PFSK-1 (cell line): ENCODE measurements at regions not wholly inside any gene's neighbourhood (a gene's known extent, or its start where the extent isn't known, plus 50 kb on each side); places are given as distances from the start of the nearest gene placed in this dataset.

ENCODE experiments used
- REST ChIP-seq, 2 experiments: IDR thresholded peaks; 2 replicates each; pipeline versions ENCODE4 v1.6.1 to v1.8.0; 2011 to 2012; ENCODE audit warnings: low read depth in 2 of 2, low read length in 2 of 2, control low read depth in 1 of 2, inconsistent platforms in 1 of 2, mild to moderate bottlenecking in 1 of 2, moderate library complexity in 1 of 2; ENCODE audit not compliant: insufficient read depth in 1 of 2
- TAF1 ChIP-seq: IDR thresholded peaks from 2 replicates; pipeline ENCODE4 v1.6.1; 2012; ENCODE audit warnings: low read length, control low read depth, borderline replicate concordance; ENCODE audit not compliant: insufficient read depth

- TF ChIP-seq REST (IDR thresholded peaks at IDR 0.05; ENCODE audit: insufficient read depth in 1 of 2, low read depth in 2 of 2, low read length in 2 of 2) (no peak), TAF1 (no peak)
Observed at GRCh38 chr1:98030483-98030882, 109.6 kb upstream of the DPYD start.
